ENCODE measurements at regions not wholly inside any gene's neighbourhood (a gene's known extent, or its start where the extent isn't known, plus 50 kb on each side); places are given as distances from the start of the nearest gene placed in this dataset.
"Not testable (repeated sequence)": the region's sequence is repeated elsewhere in the genome, so short reads cannot be mapped to it uniquely, and the experiment has no call there.

- peak in 1 of 2 donors; percentile 44 for DNase-seq
- no peaks in the 10 kb centered on the region for H3K4me1 ChIP-seq
- 54 to 68% (median 62%) methylated on average over 18 to 20 of the region's 20 CpGs for WGBS, 5 donors
- no peak overlapping the region for H3K27ac ChIP-seq
- H3K4me3 ChIP-seq = no peak overlapping the region
- intact Hi-C loops (cut with DNase I; ENCODE audit: low total_unique reads) = no loop called here
- TF ChIP-seq POLR2A (IDR thresholded peaks at IDR 0.05) (no peak), CTCF (IDR thresholded peaks at IDR 0.05) (no peak), POLR2AphosphoS5 (IDR thresholded peaks at IDR 0.05) (no peak), EP300 (IDR thresholded peaks at IDR 0.05) (no peak)
- H3K27me3 ChIP-seq = peaks cover 0 to 27% (median 0%) of the 10 kb centered on the region in 3 donors
- no peaks in the 10 kb centered on the region for H3K9me3 ChIP-seq
- no peaks in the 10 kb centered on the region for H3K36me3 ChIP-seq
Observed at GRCh38 chr4:3607690-3608552, 75.7 kb upstream of the LRPAP1 start.

GRCh38 chr4:3606850-3607249 lies 74.6 kb upstream of the LRPAP1 start:
- H3K27ac ChIP-seq; DNase-seq; H3K9me3 ChIP-seq; intact Hi-C loops (cut with DNase I; ENCODE audit: low total_unique reads); H3K4me3 ChIP-seq; H3K4me1 ChIP-seq; H3K36me3 ChIP-seq: not testable (repeated sequence)
- WGBS, 5 donors = 54 to 79% (median 54%) methylated on average over 2 to 5 of the region's 5 CpGs
- peaks cover 0 to 23% (median 0%) of the 10 kb centered on the region in 3 donors for H3K27me3 ChIP-seq

- 90 to 95% (median 93%) methylated on average over 3 of the region's 3 CpGs for WGBS, 5 donors
- Histone ChIP-seq H3K27me3 (peaks cover 0 to 21% (median 0%) of the 10 kb centered on the region in 3 donors), H3K9me3 (peaks cover 0 to 11% (median 7%) of the 10 kb centered on the region in 4 donors)
- H3K36me3 ChIP-seq; intact Hi-C loops (cut with DNase I; ENCODE audit: low total_unique reads); H3K4me3 ChIP-seq; DNase-seq; H3K4me1 ChIP-seq; H3K27ac ChIP-seq: not testable (repeated sequence)
Observed at GRCh38 chr4:3606271-3606670, 74.0 kb upstream of the LRPAP1 start.

GRCh38 chr4:3605491-3605890 lies 73.3 kb upstream of the LRPAP1 start:
- no peak for TF ChIP-seq POLR2A (IDR thresholded peaks at IDR 0.05)
- TF ChIP-seq POLR2AphosphoS5 (IDR thresholded peaks at IDR 0.05) = no peak
- TF ChIP-seq CTCF (IDR thresholded peaks at IDR 0.05) = no peak
- TF ChIP-seq EP300 (IDR thresholded peaks at IDR 0.05) = no peak
- WGBS, 5 donors = 80 to 93% (median 85%) methylated on average over 8 to 14 of the region's 14 CpGs

GRCh38 chr4:3602886-3603645 lies 70.8 kb upstream of the LRPAP1 start:
- Histone ChIP-seq H3K9me3 (peaks cover 0 to 11% (median 7%) of the 10 kb centered on the region in 4 donors), H3K27me3 (peaks cover 0 to 24% (median 0%) of the 10 kb centered on the region in 3 donors)
- WGBS, 5 donors = 71 to 76% (median 74%) methylated on average over 11 of the region's 11 CpGs
- intact Hi-C loops (cut with DNase I; ENCODE audit: low total_unique reads); H3K4me3 ChIP-seq; H3K36me3 ChIP-seq; H3K27ac ChIP-seq; H3K4me1 ChIP-seq; DNase-seq: not testable (repeated sequence)

More at GRCh38 chr4:3605491-3605890, 73.3 kb upstream of the LRPAP1 start:
- intact Hi-C loops (cut with DNase I; ENCODE audit: low total_unique reads) = no loop called here
- Histone ChIP-seq H3K4me3 (no peak overlapping the region), H3K9me3 (peaks cover 0 to 11% (median 7%) of the 10 kb centered on the region in 4 donors), H3K27me3 (peaks cover 0 to 24% (median 0%) of the 10 kb centered on the region in 3 donors), H3K36me3 (no peaks in the 10 kb centered on the region), H3K27ac (no peak overlapping the region), H3K4me1 (no peaks in the 10 kb centered on the region)
- no peak for DNase-seq

Data from stomach (tissue), 8 donors.